H1 (cell line): ENCODE measurements at regions not wholly inside any gene's neighbourhood (a gene's known extent, or its start where the extent isn't known, plus 50 kb on each side); places are given as distances from the start of the nearest gene placed in this dataset.

ENCODE experiments used
- BRCA1 ChIP-seq: IDR thresholded peaks from 2 replicates; pipeline ENCODE4 v1.6.1; 2012; ENCODE audit warnings: low read depth, low read length, improper control_type of control experiment
- CHD2 ChIP-seq: IDR thresholded peaks from 2 replicates; pipeline ENCODE4 v1.6.1; 2012; ENCODE audit warnings: low read length, improper control_type of control experiment
- EGR1 ChIP-seq: IDR thresholded peaks from 2 replicates; pipeline ENCODE4 v1.6.1; 2011; ENCODE audit warnings: low read depth, low read length, borderline replicate concordance
- EP300 ChIP-seq, 2 experiments: IDR thresholded peaks; 1 replicate in 1 of 2; 2 replicates in 1 of 2; pipeline ENCODE4 v1.6.1; 2011 to 2012; ENCODE audit warnings: low read depth in 2 of 2, low read length in 2 of 2, mild to moderate bottlenecking in 2 of 2, borderline replicate concordance in 1 of 2, inconsistent platforms in 1 of 2, moderate library complexity in 1 of 2
- EZH2 ChIP-seq: fragments of 200-600 bp; sonication (generic); IDR thresholded peaks from 2 replicates; pipeline ENCODE4 v1.7.1; 2012; ENCODE audit warnings: low read depth, mild to moderate bottlenecking, moderate library complexity, low read length, inconsistent platforms; ENCODE audit not compliant: severe bottlenecking
- MAFK ChIP-seq: IDR thresholded peaks from 2 replicates; pipeline ENCODE4 v1.6.1; 2012; ENCODE audit warnings: low read depth, mild to moderate bottlenecking, improper control_type of control experiment, low read length
- NANOG ChIP-seq: IDR thresholded peaks from 2 replicates; pipeline ENCODE4 v1.6.1; 2011; ENCODE audit warnings: low read length, low read depth, mild to moderate bottlenecking, inconsistent platforms; ENCODE audit not compliant: insufficient read depth, poor library complexity, severe bottlenecking
- POLR2AphosphoS5 ChIP-seq: IDR thresholded peaks from 2 replicates; pipeline ENCODE4 v1.6.1; 2011; ENCODE audit warnings: low read depth, low read length
- RAD21 ChIP-seq, 2 experiments: IDR thresholded peaks in 1 of 2; conservative IDR thresholded peaks in 1 of 2; 2 replicates each; pipeline ENCODE4 v1.6.1; 2011; ENCODE audit warnings: low read depth in 2 of 2, low read length in 2 of 2, improper control_type of control experiment in 1 of 2, inconsistent platforms in 1 of 2, mild to moderate bottlenecking in 1 of 2, moderate library complexity in 1 of 2
- YY1 ChIP-seq: IDR thresholded peaks from 2 replicates; pipeline ENCODE4 v1.6.1; 2011; ENCODE audit warnings: low read depth, mild to moderate bottlenecking, low read length
- TF ChIP-seq, protein P1 (sequence below): IDR thresholded peaks from 2 replicates; pipeline ENCODE4 v1.6.1; 2011; ENCODE audit warnings: low read length, improper control_type of control experiment
- TF ChIP-seq, protein P2 (sequence below), 3 experiments: IDR thresholded peaks; 1 replicate in 2 of 3; 2 replicates in 1 of 3; pipeline versions ENCODE4 v1.5.1 to v1.6.1; 2011; ENCODE audit warnings: low read length in 3 of 3, mild to moderate bottlenecking in 3 of 3, inconsistent platforms in 2 of 3, low read depth in 1 of 3, moderate library complexity in 1 of 3; ENCODE audit not compliant: insufficient read depth in 1 of 3; ENCODE audit errors: control extremely low read depth in 1 of 3
- TF ChIP-seq, protein P3 (sequence below): IDR thresholded peaks from 2 replicates; pipeline ENCODE4 v1.6.1; 2012; ENCODE audit warnings: low read length, inconsistent platforms

DNA sequence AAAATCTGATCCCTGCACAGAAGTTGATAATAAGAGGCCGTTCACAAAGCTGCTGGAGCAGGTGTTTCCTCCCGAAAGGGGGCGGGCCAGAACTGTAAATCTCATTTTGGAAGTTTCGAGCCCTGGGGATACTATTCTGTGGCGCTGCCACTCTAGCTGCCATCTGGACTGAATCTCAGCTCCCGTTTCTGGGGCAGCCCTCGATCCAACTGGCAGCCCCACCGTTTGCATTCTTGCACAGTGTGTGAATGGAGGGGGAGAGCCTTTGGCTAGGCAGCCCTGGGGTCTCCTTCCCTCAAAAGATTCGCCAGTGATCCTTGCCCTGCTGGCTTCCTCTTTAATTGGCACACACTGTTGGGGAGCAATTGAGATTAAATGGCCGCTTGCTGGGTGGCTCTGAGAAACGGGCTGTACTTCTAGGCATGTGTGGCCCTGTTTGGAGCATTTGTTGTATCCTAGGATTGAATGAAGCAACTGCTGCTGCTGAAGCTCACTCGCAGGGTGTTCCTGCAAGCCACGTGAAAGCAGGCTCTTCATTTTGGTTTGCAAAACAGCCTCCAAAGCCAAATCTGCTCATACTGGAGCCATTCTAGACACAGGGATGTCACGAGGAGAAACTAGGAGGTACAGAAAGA lies 57.2 kb upstream of the TOPAZ1 start:
- TF ChIP-seq, protein P1, sequence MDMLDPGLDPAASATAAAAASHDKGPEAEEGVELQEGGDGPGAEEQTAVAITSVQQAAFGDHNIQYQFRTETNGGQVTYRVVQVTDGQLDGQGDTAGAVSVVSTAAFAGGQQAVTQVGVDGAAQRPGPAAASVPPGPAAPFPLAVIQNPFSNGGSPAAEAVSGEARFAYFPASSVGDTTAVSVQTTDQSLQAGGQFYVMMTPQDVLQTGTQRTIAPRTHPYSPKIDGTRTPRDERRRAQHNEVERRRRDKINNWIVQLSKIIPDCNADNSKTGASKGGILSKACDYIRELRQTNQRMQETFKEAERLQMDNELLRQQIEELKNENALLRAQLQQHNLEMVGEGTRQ: no peak
- TF ChIP-seq, protein P2, sequence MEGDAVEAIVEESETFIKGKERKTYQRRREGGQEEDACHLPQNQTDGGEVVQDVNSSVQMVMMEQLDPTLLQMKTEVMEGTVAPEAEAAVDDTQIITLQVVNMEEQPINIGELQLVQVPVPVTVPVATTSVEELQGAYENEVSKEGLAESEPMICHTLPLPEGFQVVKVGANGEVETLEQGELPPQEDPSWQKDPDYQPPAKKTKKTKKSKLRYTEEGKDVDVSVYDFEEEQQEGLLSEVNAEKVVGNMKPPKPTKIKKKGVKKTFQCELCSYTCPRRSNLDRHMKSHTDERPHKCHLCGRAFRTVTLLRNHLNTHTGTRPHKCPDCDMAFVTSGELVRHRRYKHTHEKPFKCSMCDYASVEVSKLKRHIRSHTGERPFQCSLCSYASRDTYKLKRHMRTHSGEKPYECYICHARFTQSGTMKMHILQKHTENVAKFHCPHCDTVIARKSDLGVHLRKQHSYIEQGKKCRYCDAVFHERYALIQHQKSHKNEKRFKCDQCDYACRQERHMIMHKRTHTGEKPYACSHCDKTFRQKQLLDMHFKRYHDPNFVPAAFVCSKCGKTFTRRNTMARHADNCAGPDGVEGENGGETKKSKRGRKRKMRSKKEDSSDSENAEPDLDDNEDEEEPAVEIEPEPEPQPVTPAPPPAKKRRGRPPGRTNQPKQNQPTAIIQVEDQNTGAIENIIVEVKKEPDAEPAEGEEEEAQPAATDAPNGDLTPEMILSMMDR (IDR thresholded peaks at IDR 0.05; ENCODE audit: control extremely low read depth in 1 of 3, insufficient read depth in 1 of 3, low read depth in 1 of 3, low read length in 3 of 3): no peak
- no peak for TF ChIP-seq NANOG
- 0 out of 4 replicates have a peak, but pooled peaks of 1 of the 2 experiments have one; percentile 3 for TF ChIP-seq RAD21 (IDR thresholded peaks at IDR 0.05 in 1 of 2, conservative IDR thresholded peaks at IDR 0.05 in 1 of 2; ENCODE audit: low read depth in 2 of 2, low read length in 2 of 2)
- no peak for TF ChIP-seq CHD2
- no peak for TF ChIP-seq MAFK
- TF ChIP-seq YY1: 0 out of 2 replicates have a peak, but pooled peaks have one; percentile 15
- TF ChIP-seq BRCA1: no peak
- TF ChIP-seq EP300 (IDR thresholded peaks at IDR 0.05; ENCODE audit: borderline replicate concordance in 1 of 2, low read depth in 2 of 2, low read length in 2 of 2): no peak
- TF ChIP-seq, protein P3, sequence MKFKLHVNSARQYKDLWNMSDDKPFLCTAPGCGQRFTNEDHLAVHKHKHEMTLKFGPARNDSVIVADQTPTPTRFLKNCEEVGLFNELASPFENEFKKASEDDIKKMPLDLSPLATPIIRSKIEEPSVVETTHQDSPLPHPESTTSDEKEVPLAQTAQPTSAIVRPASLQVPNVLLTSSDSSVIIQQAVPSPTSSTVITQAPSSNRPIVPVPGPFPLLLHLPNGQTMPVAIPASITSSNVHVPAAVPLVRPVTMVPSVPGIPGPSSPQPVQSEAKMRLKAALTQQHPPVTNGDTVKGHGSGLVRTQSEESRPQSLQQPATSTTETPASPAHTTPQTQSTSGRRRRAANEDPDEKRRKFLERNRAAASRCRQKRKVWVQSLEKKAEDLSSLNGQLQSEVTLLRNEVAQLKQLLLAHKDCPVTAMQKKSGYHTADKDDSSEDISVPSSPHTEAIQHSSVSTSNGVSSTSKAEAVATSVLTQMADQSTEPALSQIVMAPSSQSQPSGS: no peak
- no peak for TF ChIP-seq POLR2AphosphoS5
- no peak for TF ChIP-seq EGR1
- TF ChIP-seq EZH2: no peak
